ENCODE measurements at regions not wholly inside any gene's neighbourhood (a gene's known extent, or its start where the extent isn't known, plus 50 kb on each side); places are given as distances from the start of the nearest gene placed in this dataset.
"Not testable (repeated sequence)": the region's sequence is repeated elsewhere in the genome, so short reads cannot be mapped to it uniquely, and the experiment has no call there.

GRCh38 chr7:136103545-136104268 lies 126.5 kb upstream of the MTPN start:
- H3K4me3 ChIP-seq (ENCODE audit: low read depth, low read length), result no peak overlapping the region
- TF ChIP-seq CTCF (IDR thresholded peaks at IDR 0.05; ENCODE audit: insufficient read depth, low read depth, low read length, missing control alignments), result no peak
- DNase-seq (ENCODE audit: low read depth), result no peak

- no peak for DNase-seq (ENCODE audit: low read depth)
Observed at GRCh38 chr7:136102881-136103280, 125.7 kb upstream of the MTPN start.

GRCh38 chr7:136092714-136093113 lies 115.6 kb upstream of the MTPN start:
- not testable (repeated sequence) for H3K4me3 ChIP-seq (ENCODE audit: low read depth, low read length); DNase-seq (ENCODE audit: low read depth)

More at GRCh38 chr7:136102881-136103280, 125.7 kb upstream of the MTPN start:
- TF ChIP-seq CTCF (IDR thresholded peaks at IDR 0.05; ENCODE audit: insufficient read depth, low read depth, low read length, missing control alignments), result no peak
- H3K4me3 ChIP-seq (ENCODE audit: low read depth, low read length), result no peak overlapping the region

GRCh38 chr7:136087881-136088280 lies 110.7 kb upstream of the MTPN start:
- no peak for TF ChIP-seq CTCF (IDR thresholded peaks at IDR 0.05; ENCODE audit: insufficient read depth, low read depth, low read length, missing control alignments)
- H3K4me3 ChIP-seq (ENCODE audit: low read depth, low read length), result no peak overlapping the region
- DNase-seq (ENCODE audit: low read depth), result no peak

GRCh38 chr7:136086712-136087111 lies 109.6 kb upstream of the MTPN start:
- peak; percentile 24 for DNase-seq (ENCODE audit: low read depth)
- no peak for TF ChIP-seq CTCF (IDR thresholded peaks at IDR 0.05; ENCODE audit: insufficient read depth, low read depth, low read length, missing control alignments)
- H3K4me3 ChIP-seq (ENCODE audit: low read depth, low read length), result no peak overlapping the region

DNA sequence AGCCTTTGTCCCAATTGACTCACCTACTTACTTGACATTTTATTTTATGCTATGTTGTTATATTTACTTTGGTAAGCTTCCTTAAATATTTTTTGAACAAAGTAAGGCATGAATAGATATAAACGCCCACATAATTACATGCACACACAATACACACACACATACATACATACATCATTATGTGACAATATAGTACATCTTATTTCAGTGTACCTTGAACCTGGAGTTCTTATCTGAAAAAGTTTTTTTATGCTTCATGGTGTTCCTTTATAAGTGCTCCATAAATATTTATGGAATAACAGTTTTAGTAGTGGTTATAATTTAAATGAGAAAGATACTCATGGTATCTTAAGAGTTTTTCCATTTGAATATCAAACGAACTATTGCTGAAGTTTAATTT lies 102.8 kb upstream of the MTPN start:
- DNase-seq (ENCODE audit: low read depth), result no peak
- no peak for TF ChIP-seq CTCF (IDR thresholded peaks at IDR 0.05; ENCODE audit: insufficient read depth, low read depth, low read length, missing control alignments)
- H3K4me3 ChIP-seq (ENCODE audit: low read depth, low read length), result no peak overlapping the region

- no peak overlapping the region for H3K4me3 ChIP-seq (ENCODE audit: low read depth, low read length)
- no peak for DNase-seq (ENCODE audit: low read depth)
- TF ChIP-seq CTCF (IDR thresholded peaks at IDR 0.05; ENCODE audit: insufficient read depth, low read depth, low read length, missing control alignments), result no peak
Observed at GRCh38 chr7:136079478-136079892, 102.3 kb upstream of the MTPN start.

Measured in GM12865 (cell line).